ENCODE measurements at regions not wholly inside any gene's neighbourhood (a gene's known extent, or its start where the extent isn't known, plus 50 kb on each side); places are given as distances from the start of the nearest gene placed in this dataset.
A peak's percentile ranks its signal among the peaks of the same experiment; 100 is the strongest.

DNA sequence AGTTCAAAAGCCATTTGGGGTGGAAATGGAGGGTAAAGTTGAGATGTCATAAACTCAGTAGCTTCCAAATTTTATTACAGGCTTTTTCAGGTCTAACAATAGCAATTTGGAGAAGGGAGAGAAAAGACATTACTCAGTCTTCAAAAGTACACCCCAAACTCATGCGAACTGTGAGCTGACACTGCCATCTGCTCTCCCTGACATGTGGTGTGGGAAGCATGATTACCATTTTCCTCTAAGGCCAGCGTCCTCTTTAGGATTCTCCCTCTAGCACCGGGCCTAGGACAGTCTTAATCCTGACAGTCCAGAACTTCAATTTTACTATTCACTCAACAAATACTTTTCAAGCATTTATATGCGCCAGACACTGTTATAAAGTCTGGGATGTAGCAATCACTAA, 536.0 kb upstream of the JARID2 start:
- no peak for DNase-seq

- no peak for DNase-seq
Measured at GRCh38 chr6:14710421-14710820, 535.4 kb upstream of the JARID2 start.

DNA sequence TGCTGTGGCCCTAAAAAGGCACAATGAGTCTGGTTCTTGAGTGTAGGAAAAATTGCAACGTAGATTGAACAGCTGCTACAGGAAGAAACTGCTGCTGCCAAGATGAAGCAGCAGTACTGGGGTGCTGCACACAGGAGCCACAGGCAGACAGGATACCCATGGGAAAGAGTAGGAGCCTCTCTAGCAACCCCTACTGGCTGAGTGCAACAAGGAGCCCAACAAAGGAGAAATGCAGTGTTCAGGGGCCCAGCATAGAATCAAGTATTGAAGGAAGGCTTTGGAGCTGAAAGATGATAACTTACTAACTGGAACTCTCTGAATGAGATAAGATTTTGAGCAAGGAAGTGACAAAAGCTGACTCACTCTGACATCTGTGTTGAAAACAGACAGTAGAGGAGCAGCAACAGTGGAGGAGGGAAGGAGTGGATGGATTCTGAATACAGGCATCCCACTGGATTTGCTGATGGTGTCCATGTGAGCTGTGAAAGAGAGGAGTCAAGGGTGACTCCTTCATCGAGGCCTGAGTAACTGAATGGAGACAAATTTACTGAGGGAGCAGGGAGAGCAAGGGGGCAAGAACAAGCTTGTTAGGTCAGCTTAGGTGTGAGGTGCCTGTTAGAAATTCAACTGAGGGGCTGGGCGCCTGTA, 534.7 kb upstream of the JARID2 start:
- DNase-seq, result peak; percentile 85

DNA sequence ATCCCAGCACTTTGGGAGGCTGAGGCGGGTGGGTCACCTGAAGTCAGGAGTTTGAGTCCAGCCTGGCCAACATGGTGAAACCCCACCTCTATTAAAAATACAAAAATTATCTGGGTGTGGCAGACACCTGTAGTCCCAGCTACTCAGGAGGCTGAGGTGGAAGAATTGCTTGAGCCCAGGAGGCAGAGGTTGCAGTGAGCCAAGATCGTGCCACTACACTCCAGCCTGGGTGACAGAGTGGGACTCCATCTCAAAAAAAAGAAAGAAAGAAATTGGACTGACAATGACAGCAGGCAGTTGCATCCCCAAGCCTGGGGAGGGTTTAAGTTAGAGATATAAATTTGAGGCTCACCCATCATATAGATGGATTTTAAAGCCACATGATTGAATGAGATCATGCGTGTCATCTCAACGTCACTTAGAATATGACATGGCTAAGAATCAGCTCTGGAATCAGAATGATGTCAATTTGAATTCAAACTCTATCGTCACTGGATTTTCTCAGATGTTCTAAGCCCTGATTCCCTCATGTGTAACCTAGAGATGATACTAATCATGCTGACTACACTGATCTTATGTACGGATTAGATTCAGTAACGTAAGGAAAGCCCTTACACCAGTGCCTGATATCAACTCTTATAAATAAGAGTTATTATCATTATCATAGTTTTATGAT, 534.0 kb upstream of the JARID2 start:
- no peak for DNase-seq

DNA sequence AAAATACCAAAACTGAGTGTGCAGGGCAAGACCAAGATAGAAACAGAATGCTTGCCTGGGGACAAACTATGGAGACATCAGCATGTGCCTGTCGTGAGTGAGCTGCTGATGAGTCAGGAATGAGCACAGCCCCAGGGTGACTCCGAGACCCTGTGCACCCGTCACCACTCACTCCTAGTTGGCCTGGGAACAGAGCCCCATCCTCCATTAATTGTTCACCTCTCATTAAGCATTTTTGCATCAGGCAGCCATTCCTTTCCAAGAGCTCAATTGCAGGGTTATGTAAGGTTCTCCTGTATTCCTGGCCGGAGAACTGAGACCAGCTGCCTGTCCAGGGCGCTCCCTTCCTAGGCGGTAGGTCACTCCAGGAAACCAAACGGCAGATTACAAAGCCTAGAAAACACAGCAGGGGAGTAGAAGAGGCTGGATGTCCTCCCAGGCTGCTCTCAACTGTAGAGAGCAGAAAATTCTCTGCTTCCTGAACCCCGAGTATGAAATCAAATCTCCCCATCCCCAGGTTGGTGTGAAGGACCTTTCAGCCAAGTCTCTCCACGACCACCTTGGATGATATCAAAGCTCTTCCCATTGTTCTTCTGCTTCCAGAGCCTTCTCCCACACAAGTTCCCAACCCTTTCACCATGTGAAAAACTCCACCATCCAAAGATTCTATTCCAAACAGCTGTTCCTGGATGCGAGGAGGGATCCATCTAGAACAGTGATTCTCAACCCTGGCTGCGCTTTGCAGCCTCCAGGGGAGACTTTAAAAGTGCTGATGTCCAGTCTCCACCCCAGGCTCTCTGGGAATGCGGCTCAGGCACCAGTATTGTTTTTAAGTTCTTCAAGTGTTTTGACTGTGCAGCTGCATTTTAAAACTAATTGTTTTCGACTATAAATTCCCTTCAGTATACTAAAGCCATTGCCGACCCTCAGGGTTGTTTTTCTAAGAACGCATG, 532.6 kb upstream of the JARID2 start:
- DNase-seq, result peak; percentile 73

GRCh38 chr6:14713966-14714631, 531.8 kb upstream of the JARID2 start:
- no peak for DNase-seq

DNA sequence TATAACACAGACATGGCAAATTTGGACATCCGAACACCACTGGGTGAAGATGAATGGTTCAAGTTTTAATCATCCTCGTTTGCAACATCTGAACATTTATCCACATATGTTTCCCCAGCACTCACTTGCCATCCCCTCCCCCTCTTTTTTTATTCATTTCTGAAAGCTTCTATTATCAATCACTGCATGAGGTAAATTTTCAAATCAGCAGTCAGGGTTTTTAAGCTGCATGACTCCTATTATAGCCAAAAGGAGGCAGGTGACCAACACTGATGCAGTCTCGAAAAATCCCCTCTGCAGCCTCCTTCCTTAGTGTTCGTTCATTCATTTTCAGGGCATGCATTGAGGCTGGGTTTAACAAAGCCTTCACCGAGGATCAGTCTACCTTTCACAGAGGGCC, 530.8 kb upstream of the JARID2 start:
- DNase-seq, result no peak

- no peak for DNase-seq
Measured at GRCh38 chr6:14716499-14717146, 529.2 kb upstream of the JARID2 start.

- no peak for DNase-seq
Measured at GRCh38 chr6:14717307-14717706, 528.6 kb upstream of the JARID2 start.

DNA sequence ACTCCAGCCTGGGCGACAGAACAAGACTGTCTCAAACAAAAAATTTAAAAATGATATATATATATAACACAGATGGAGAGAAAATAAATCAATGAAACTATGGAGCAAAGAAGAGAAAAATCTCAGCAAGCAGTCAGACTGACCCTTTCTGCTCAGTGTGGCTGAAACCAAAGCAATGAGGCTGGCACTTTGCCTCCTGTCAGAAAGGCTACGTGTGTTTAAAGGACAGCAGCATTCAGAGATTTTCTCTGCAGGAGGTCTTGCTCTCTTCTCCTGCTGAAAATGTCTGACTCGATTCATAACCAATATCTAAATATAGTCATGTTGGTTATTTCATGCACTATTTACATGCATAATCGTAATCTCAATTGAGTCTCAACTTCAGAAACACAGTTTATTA, 527.0 kb upstream of the JARID2 start:
- peak; percentile 62 for DNase-seq

DNA sequence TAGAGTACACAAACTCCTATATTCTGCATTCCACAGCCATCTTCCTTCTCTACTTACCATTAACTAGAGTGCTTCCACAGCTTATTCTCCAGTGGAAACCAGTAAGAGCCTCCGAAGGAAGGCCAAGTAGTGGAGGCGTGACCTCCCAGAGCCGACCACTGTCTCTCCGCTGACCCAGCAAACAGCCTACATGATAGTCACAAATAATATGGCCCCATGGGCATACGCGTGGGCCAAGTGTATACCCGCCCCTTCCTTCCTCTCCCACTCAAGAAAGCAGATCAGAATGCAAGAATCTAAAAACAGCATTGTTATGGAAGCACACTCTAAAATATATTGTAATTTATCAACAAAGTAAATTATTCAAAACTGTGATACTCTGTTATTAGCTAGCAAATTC, 526.6 kb upstream of the JARID2 start:
- DNase-seq, result no peak

DNA sequence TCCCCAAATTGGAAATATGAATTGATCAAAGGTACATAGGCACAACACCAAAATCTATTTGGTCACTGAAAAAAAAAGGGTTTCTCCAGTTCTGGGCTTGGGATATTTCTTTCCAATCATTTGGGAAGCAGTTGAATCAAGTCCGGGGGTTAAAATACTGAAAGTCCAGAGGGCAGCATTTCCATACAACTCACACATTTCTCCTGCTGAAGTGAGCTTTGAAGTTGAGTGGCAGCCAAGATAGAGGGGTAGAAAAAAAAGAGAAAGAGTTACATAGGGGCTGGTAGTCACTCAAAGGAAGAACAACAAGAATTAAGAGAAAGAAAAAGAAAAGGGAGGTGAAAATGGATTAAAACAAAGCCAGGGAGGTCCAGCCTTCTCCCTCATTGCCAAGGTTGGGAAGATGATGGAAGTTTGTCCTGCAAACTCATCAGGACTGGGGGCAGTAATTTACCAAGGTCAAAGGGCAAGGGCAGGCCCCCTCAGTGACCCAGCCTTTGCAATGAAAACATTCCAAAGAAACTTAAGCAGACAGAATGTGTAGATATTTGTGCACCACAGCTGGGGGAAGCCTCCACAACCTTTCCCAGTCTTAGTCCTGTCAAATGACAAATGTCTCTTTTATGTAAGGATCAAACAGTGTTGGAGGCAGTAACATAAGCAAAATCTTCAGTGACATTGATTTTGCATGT, 525.3 kb upstream of the JARID2 start:
- no peak for DNase-seq

DNA sequence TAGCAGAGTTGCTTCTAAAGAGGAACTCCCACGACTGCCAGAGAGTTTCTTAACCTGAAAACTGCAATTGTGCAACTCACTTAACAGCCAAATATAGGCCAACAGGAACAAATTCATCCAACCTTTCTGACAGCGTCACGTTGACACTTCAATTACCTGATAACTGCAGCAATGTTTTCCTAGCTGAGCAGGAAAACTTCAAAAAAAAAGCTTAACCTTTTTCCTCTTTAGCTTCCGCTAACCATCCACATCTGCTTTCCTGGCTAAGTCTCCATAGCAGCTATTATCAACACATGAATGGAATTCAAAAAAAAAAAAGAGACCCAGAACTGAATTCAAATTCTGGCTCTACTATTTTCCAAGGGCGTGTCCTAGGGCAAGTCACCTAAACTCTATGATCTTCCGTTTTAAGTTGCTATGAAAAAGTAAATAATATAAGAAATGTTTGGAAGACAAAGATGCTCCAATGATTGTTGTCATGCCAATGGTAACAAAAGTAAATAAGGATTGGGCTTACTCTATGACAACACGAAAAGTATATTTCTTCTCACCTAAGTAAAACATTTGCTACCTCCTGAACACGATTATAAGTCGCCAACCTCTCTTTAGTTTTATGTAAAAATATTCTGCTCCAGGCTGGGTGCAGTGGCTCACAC, 524.6 kb upstream of the JARID2 start:
- no peak for DNase-seq

DNA sequence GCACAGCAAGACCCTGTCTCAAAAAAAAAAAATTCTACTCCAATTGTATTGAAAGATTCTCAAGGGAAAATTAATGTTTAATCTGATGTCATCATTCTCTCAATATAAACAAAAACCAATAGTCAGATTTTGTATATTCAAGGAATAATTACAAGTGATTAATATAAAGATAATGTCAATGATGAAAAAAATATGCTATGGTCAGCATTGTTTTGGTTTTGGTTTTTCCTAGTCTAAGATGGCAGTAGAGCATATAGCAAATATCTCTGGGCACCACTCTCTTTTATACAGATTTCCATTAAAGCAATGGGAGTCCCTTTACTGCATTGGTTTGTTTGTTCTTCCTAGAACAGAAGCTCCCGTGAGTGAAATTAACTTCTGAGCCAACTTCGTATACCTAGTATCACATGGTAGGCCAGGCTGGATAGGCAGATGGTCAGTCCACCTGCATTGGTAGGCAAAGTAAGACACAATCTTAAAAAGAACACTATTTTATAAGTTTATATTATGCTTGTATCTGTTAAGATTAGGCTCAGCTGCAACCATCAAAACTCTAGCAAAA, 523.8 kb upstream of the JARID2 start:
- DNase-seq, result no peak

GRCh38 chr6:14722704-14723103, 523.2 kb upstream of the JARID2 start:
- no peak for DNase-seq

DNA sequence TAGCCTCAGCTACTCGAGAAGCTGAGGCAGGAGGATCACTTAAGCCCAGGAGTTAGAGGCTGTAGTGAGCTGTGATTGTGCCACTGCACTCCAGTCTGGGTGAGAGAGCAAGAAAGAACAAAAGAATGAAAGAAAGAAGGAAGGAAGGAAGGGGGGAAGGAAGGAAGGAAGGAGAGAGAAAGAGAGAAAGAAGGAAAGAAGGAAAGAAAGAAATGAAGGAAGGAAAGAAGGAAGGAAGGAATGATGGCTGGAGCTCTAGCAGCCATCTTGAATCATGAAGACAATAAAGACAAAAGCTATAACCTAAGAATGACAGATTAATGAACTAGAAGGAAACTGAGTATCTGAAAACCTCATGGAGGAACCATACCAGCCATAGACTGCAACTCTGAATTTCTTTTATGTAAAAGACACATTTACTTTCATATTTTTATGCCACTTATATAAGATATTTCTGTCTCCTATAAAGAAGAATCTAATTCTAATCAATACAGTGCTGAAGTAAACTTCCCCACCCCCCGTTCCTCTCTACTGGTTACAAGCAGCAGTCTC, 522.3 kb upstream of the JARID2 start:
- DNase-seq, result no peak

DNA sequence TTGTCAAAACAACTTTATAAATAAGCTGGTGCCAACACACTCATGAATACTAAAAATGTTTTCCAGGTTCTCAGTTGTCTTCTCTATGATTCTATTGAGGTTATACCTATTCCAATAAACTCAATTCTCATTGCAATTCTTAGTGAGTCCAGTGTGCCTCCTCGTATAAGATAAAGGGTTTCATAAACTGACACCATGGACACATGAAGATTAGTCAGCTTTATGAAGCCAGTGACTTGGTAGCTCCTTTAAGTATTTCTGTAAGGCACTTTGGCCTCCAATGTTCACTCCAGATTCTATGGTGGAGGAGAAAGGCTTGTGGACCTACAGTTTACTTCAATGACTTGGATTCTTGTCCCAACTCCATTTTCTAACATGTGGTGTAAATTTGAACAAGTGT, 521.3 kb upstream of the JARID2 start:
- no peak for DNase-seq

DNA sequence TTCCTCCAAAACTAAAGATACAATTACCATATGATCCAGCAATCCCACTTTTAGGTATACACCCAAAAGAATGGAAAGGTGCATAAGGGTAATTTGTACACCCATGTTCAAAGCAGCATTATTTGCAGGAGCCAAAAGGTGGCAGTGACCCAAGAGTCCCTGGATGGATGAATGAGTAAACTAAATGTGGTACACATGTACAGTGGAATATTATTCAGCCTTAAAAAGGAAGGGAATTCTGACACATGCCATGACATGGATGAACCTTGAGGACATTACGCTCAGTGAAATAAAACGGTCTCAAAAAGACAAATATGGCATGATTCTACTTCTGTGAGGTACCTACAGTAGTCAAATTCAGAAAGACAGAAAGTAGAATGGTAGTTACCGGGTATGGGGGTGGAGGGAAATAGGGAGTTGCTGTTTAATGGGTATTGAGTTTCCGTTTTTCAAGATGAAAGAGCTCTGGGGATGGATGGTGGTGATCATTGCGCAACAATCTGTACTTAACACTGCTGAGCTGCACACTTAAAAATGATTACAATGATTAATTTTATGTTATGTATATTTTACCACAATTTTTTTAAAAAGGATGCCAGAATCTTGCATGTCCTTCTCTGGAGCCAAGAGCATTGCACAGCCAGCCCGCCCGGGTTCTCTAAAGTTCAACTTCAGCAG, 518.9 kb upstream of the JARID2 start:
- no peak for DNase-seq

DNA sequence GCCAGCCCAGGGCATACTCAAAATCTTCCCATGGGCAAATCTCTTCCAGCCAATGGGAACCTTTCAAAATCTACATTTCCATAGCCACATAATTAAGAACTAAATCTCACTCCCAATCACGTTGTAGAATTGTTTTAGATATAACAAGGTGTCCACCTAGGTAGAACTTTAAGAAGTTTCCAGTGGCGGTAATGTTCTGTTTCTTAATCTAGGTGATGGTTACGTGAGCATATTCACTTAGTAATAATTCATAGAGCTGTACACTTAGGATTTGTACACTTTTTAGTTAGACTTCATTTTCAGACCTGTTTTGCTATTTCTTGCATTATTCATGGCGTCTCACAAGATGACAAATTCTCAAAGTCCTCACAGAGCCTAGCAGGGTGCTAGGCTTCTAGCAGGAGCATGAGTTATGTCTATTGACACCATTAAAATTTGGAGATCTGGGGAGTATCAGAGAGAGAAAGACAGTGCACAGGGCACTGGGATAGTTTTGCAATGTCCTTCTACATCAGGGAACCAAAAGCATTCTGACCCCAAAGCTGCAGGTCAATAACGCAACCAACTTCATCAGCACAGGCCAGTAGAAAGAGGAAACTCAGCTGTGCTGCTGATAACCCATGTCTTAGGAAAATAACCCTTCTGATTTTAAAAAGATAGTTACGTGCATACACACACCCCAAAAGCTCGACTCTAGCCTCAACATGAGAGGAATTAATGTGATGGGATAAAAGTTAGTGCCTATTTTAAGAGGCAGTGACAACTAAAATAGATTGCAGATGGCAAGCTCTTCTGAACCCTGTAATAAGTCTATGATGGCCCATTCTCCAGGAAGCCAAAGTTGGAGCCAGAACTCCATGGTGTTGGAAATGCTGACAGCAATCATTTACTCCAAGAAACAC, 518.1 kb upstream of the JARID2 start:
- DNase-seq, result no peak

Measured in fibroblast of upper back skin (primary cell).